ENCODE measurements at regions not wholly inside any gene's neighbourhood (a gene's known extent, or its start where the extent isn't known, plus 50 kb on each side); places are given as distances from the start of the nearest gene placed in this dataset.

GRCh38 chr3:76824658-76825240 is 215.2 kb upstream of the ROBO2 start:
- no peaks in the 10 kb centered on the region for H3K4me1 Mint-ChIP-seq (ENCODE audit: unreplicated experiment)
- no peak overlapping the region for H3K4me3 Mint-ChIP-seq (ENCODE audit: unreplicated experiment)
- H3K9me3 Mint-ChIP-seq (ENCODE audit: unreplicated experiment) = no peaks in the 10 kb centered on the region
- H3K27ac Mint-ChIP-seq (ENCODE audit: unreplicated experiment) = no peak overlapping the region
- DNase-seq (ENCODE audit: low spot score) = no peak
- H3K36me3 Mint-ChIP-seq (ENCODE audit: low read depth, unreplicated experiment) = no peaks in the 10 kb centered on the region
- H3K27me3 Mint-ChIP-seq (ENCODE audit: unreplicated experiment) = no peaks in the 10 kb centered on the region
- no peak for TF ChIP-seq CTCF (IDR thresholded peaks at IDR 0.05; ENCODE audit: unreplicated experiment)

GRCh38 chr3:76826861-76827260 is 213.0 kb upstream of the ROBO2 start:
- DNase-seq (ENCODE audit: low spot score) = no peak
- Mint-ChIP-seq H3K4me3 (ENCODE audit: unreplicated experiment) (no peak overlapping the region), H3K9me3 (ENCODE audit: unreplicated experiment) (no peaks in the 10 kb centered on the region), H3K27ac (ENCODE audit: unreplicated experiment) (no peak overlapping the region), H3K4me1 (ENCODE audit: unreplicated experiment) (no peaks in the 10 kb centered on the region), H3K36me3 (ENCODE audit: low read depth, unreplicated experiment) (no peaks in the 10 kb centered on the region), H3K27me3 (ENCODE audit: unreplicated experiment) (no peaks in the 10 kb centered on the region)
- TF ChIP-seq CTCF (IDR thresholded peaks at IDR 0.05; ENCODE audit: unreplicated experiment) = no peak

GRCh38 chr3:76827701-76828226 is 212.1 kb upstream of the ROBO2 start:
- no peak overlapping the region for H3K4me3 Mint-ChIP-seq (ENCODE audit: unreplicated experiment)
- no peak overlapping the region for H3K27ac Mint-ChIP-seq (ENCODE audit: unreplicated experiment)
- no peaks in the 10 kb centered on the region for H3K4me1 Mint-ChIP-seq (ENCODE audit: unreplicated experiment)
- no peaks in the 10 kb centered on the region for H3K27me3 Mint-ChIP-seq (ENCODE audit: unreplicated experiment)
- H3K9me3 Mint-ChIP-seq (ENCODE audit: unreplicated experiment) = no peaks in the 10 kb centered on the region
- no peaks in the 10 kb centered on the region for H3K36me3 Mint-ChIP-seq (ENCODE audit: low read depth, unreplicated experiment)
- no peak for DNase-seq (ENCODE audit: low spot score)
- no peak for TF ChIP-seq CTCF (IDR thresholded peaks at IDR 0.05; ENCODE audit: unreplicated experiment)

- no peak for TF ChIP-seq CTCF (IDR thresholded peaks at IDR 0.05; ENCODE audit: unreplicated experiment)
- H3K36me3 Mint-ChIP-seq (ENCODE audit: low read depth, unreplicated experiment) = no peaks in the 10 kb centered on the region
- H3K4me3 Mint-ChIP-seq (ENCODE audit: unreplicated experiment) = no peak overlapping the region
- H3K27me3 Mint-ChIP-seq (ENCODE audit: unreplicated experiment) = peaks cover 1% of the 10 kb centered on the region
- no peaks in the 10 kb centered on the region for H3K4me1 Mint-ChIP-seq (ENCODE audit: unreplicated experiment)
- H3K9me3 Mint-ChIP-seq (ENCODE audit: unreplicated experiment) = no peaks in the 10 kb centered on the region
- H3K27ac Mint-ChIP-seq (ENCODE audit: unreplicated experiment) = no peak overlapping the region
- no peak for DNase-seq (ENCODE audit: low spot score)
These were observed 205.2 kb upstream of the ROBO2 start for GRCh38 chr3:76834657-76835056.

- peaks cover 2% of the 10 kb centered on the region for H3K27me3 Mint-ChIP-seq (ENCODE audit: unreplicated experiment)
- H3K9me3 Mint-ChIP-seq (ENCODE audit: unreplicated experiment) = no peaks in the 10 kb centered on the region
- no peak overlapping the region for H3K4me3 Mint-ChIP-seq (ENCODE audit: unreplicated experiment)
- H3K36me3 Mint-ChIP-seq (ENCODE audit: low read depth, unreplicated experiment) = no peaks in the 10 kb centered on the region
- no peak overlapping the region for H3K27ac Mint-ChIP-seq (ENCODE audit: unreplicated experiment)
- no peak for DNase-seq (ENCODE audit: low spot score)
- H3K4me1 Mint-ChIP-seq (ENCODE audit: unreplicated experiment) = no peaks in the 10 kb centered on the region
- TF ChIP-seq CTCF (IDR thresholded peaks at IDR 0.05; ENCODE audit: unreplicated experiment) = no peak
These were observed 198.2 kb upstream of the ROBO2 start for GRCh38 chr3:76841747-76842146.

Data from endothelial cell (in vitro differentiated cells).